ENCODE measurements at regions not wholly inside any gene's neighbourhood (a gene's known extent, or its start where the extent isn't known, plus 50 kb on each side); places are given as distances from the start of the nearest gene placed in this dataset.

- no peak for TF ChIP-seq POLR2A (IDR thresholded peaks at IDR 0.05)
- no peak for TF ChIP-seq POLR2AphosphoS5 (IDR thresholded peaks at IDR 0.05)
- no peak for TF ChIP-seq CTCF (IDR thresholded peaks at IDR 0.05)
- Histone ChIP-seq H3K27ac (no peak overlapping the region), H3K9me3 (no peaks in the 10 kb centered on the region), H3K36me3 (no peaks in the 10 kb centered on the region), H3K4me3 (no peak overlapping the region), H3K27me3 (replicated peaks; ENCODE audit: insufficient read depth) (no peaks in the 10 kb centered on the region), H3K4me1 (replicated peaks) (no peaks in the 10 kb centered on the region)
- intact Hi-C loops (cut with DNase I): loop anchor here (2.0 kb wide), 1 partner anchor 31 kb away; no protein-coding TSS in a partner anchor
- no peak for DNase-seq (ENCODE audit: low spot score)
- 91% methylated on average over 10 of the region's 10 CpGs for WGBS
Observed at GRCh38 chr2:234333168-234334130, 163.4 kb downstream of the ARL4C start.

GRCh38 chr2:234331966-234332365, 164.9 kb downstream of the ARL4C start:
- TF ChIP-seq POLR2AphosphoS5 (IDR thresholded peaks at IDR 0.05) (no peak), CTCF (IDR thresholded peaks at IDR 0.05) (no peak), POLR2A (IDR thresholded peaks at IDR 0.05) (no peak)
- Histone ChIP-seq H3K4me3 (no peak overlapping the region), H3K27me3 (replicated peaks; ENCODE audit: insufficient read depth) (no peaks in the 10 kb centered on the region), H3K9me3 (no peaks in the 10 kb centered on the region), H3K4me1 (replicated peaks) (no peaks in the 10 kb centered on the region), H3K27ac (no peak overlapping the region), H3K36me3 (no peaks in the 10 kb centered on the region)
- 92% methylated on average over 7 of the region's 7 CpGs for WGBS
- DNase-seq (ENCODE audit: low spot score): no peak
- intact Hi-C loops (cut with DNase I): no loop called here

DNA sequence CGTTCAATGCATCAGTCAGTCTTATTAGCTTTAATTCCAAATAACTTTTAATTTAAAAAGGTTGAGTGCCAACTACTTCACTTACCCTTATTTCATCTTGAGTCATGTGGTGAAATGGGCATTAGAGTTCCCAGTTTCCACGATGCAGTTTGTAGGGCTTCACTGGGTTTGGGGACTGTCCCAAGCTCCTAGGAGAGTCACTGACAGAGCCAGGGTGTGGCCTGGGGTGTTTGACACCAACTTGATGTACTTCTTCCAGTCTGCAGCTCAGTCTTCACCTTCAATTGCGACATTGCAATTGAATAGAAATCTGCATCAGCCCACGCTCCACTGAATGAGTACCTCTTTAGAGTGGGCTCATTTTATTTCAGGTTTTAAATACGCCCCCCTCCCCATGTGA, 165.3 kb downstream of the ARL4C start:
- intact Hi-C loops (cut with DNase I): no loop called here
- H3K4me1 ChIP-seq (replicated peaks): no peaks in the 10 kb centered on the region
- H3K36me3 ChIP-seq: no peaks in the 10 kb centered on the region
- no peak overlapping the region for H3K27ac ChIP-seq
- H3K4me3 ChIP-seq: no peak overlapping the region
- H3K27me3 ChIP-seq (replicated peaks; ENCODE audit: insufficient read depth): no peaks in the 10 kb centered on the region
- WGBS: 94% methylated on average over 5 of the region's 5 CpGs
- TF ChIP-seq CTCF (IDR thresholded peaks at IDR 0.05) (no peak), POLR2AphosphoS5 (IDR thresholded peaks at IDR 0.05) (no peak), POLR2A (IDR thresholded peaks at IDR 0.05) (no peak)
- DNase-seq (ENCODE audit: low spot score): no peak
- no peaks in the 10 kb centered on the region for H3K9me3 ChIP-seq

GRCh38 chr2:234330902-234331301, 166.0 kb downstream of the ARL4C start:
- Histone ChIP-seq H3K4me3 (no peak overlapping the region), H3K27ac (no peak overlapping the region), H3K36me3 (no peaks in the 10 kb centered on the region), H3K4me1 (replicated peaks) (no peaks in the 10 kb centered on the region), H3K9me3 (no peaks in the 10 kb centered on the region), H3K27me3 (replicated peaks; ENCODE audit: insufficient read depth) (no peaks in the 10 kb centered on the region)
- TF ChIP-seq CTCF (IDR thresholded peaks at IDR 0.05) (no peak), POLR2AphosphoS5 (IDR thresholded peaks at IDR 0.05) (no peak), POLR2A (IDR thresholded peaks at IDR 0.05) (no peak)
- DNase-seq (ENCODE audit: low spot score): no peak
- WGBS: 78% methylated on average over 5 of the region's 5 CpGs
- intact Hi-C loops (cut with DNase I): no loop called here

Data from prostate gland (tissue), 2 donors.